GM19328 (cell line): ENCODE measurements at regions not wholly inside any gene's neighbourhood (a gene's known extent, or its start where the extent isn't known, plus 50 kb on each side); places are given as distances from the start of the nearest gene placed in this dataset.
"Not testable (repeated sequence)": the region's sequence is repeated elsewhere in the genome, so short reads cannot be mapped to it uniquely, and the experiment has no call there.

Source experiments
- ATAC-seq: cut with Tn5 transposase; IDR thresholded peaks from one replicate; pipeline ENCODE4 v1.9.1; 2021; ENCODE audit warnings: mild to moderate bottlenecking, moderate library complexity; ENCODE audit not compliant: unreplicated experiment

- no peak for ATAC-seq
These were observed 332.4 kb upstream of the IGF1R start for GRCh38 chr15:98315971-98316370.

GRCh38 chr15:98321896-98322295 is 326.4 kb upstream of the IGF1R start:
- no peak for ATAC-seq

- ATAC-seq, result no peak
These were observed 325.8 kb upstream of the IGF1R start for GRCh38 chr15:98322581-98322980.

- no peak for ATAC-seq
These were observed 323.9 kb upstream of the IGF1R start for GRCh38 chr15:98324341-98324970.

GRCh38 chr15:98326804-98327203 is 321.5 kb upstream of the IGF1R start:
- ATAC-seq, result no peak

- ATAC-seq, result no peak
These were observed 318.1 kb upstream of the IGF1R start for GRCh38 chr15:98330258-98330657.

- ATAC-seq, result no peak
These were observed 317.5 kb upstream of the IGF1R start for GRCh38 chr15:98330692-98331435.

GRCh38 chr15:98331676-98332075 is 316.7 kb upstream of the IGF1R start:
- no peak for ATAC-seq

GRCh38 chr15:98333251-98333650 is 315.1 kb upstream of the IGF1R start:
- ATAC-seq, result no peak

GRCh38 chr15:98342911-98343310 is 305.4 kb upstream of the IGF1R start:
- ATAC-seq, result no peak

GRCh38 chr15:98344591-98344990 is 303.7 kb upstream of the IGF1R start:
- no peak for ATAC-seq

GRCh38 chr15:98347001-98347400 is 301.3 kb upstream of the IGF1R start:
- ATAC-seq, result no peak

- ATAC-seq, result no peak
These were observed 300.5 kb upstream of the IGF1R start for GRCh38 chr15:98347866-98348265.

GRCh38 chr15:98350276-98350675 is 298.1 kb upstream of the IGF1R start:
- ATAC-seq, result no peak

GRCh38 chr15:98358274-98358673 is 290.1 kb upstream of the IGF1R start:
- not testable (repeated sequence) for ATAC-seq

- no peak for ATAC-seq
These were observed 289.4 kb upstream of the IGF1R start for GRCh38 chr15:98358971-98359370.

- ATAC-seq, result no peak
These were observed 284.9 kb upstream of the IGF1R start for GRCh38 chr15:98363416-98363815.

- ATAC-seq, result no peak
These were observed 284.4 kb upstream of the IGF1R start for GRCh38 chr15:98363955-98364354.

- ATAC-seq, result no peak
These were observed 279.1 kb upstream of the IGF1R start for GRCh38 chr15:98369081-98369716.

- no peak for ATAC-seq
These were observed 272.6 kb upstream of the IGF1R start for GRCh38 chr15:98375513-98376340.

- ATAC-seq, result no peak
These were observed 267.6 kb upstream of the IGF1R start for GRCh38 chr15:98380721-98381120.
